ENCODE measurements at regions not wholly inside any gene's neighbourhood (a gene's known extent, or its start where the extent isn't known, plus 50 kb on each side); places are given as distances from the start of the nearest gene placed in this dataset.

GRCh38 chr3:64894006-64894405 is 206.2 kb upstream of the ADAMTS9 start (continued):
- TF ChIP-seq ZNF462 (CRISPR knock-in tag; IDR thresholded peaks at IDR 0.05) (no peak), CTCF (conservative IDR thresholded peaks at IDR 0.05; ENCODE audit: low read depth in 2 of 2) (no peak), POLR2AphosphoS5 (IDR thresholded peaks at IDR 0.05; ENCODE audit: low read depth) (no peak), REST (IDR thresholded peaks at IDR 0.05; ENCODE audit: unreplicated experiment) (no peak), ETS1 (IDR thresholded peaks at IDR 0.05) (no peak), JUNB (IDR thresholded peaks at IDR 0.05; ENCODE audit: unreplicated experiment) (no peak), STAT1 (IDR thresholded peaks at IDR 0.05; ENCODE audit: unreplicated experiment) (no peak), CREB1 (CRISPR knock-in tag; IDR thresholded peaks at IDR 0.05; ENCODE audit: low read depth) (no peak)
